VCaP (cell line): ENCODE measurements at regions not wholly inside any gene's neighbourhood (a gene's known extent, or its start where the extent isn't known, plus 50 kb on each side); places are given as distances from the start of the nearest gene placed in this dataset.

Experiments
- H3K27ac ChIP-seq: fragments of 450-650 bp; 2 replicates; pipeline ENCODE4 v1.5.1; 2017
- TF ChIP-seq, protein P1 (sequence below): fragments of 450-650 bp; conservative IDR thresholded peaks from 2 replicates; pipeline ENCODE4 v1.5.1; 2017; ENCODE audit warnings: mild to moderate bottlenecking, moderate library complexity

DNA sequence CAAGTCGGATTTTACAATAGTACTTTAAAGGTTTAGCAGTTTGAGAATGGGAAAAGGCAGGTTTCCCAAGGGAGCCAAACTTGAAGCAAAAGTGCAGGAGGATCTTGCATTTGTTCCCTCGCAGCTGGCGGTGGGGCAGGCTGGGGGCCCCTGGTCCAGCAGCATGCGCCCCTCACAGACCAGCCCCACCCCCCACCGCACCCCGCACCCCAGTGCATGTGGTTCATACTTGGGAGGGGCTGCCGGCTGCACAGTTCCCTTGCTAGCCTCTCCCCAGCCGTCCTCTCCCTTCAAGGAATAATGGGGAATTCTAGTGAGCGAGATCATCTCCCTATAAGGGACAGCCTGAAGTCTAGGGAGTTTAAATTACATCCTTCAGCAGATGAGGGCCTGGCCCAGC is 273.1 kb upstream of the IRX2 start:
- TF ChIP-seq, protein P1, sequence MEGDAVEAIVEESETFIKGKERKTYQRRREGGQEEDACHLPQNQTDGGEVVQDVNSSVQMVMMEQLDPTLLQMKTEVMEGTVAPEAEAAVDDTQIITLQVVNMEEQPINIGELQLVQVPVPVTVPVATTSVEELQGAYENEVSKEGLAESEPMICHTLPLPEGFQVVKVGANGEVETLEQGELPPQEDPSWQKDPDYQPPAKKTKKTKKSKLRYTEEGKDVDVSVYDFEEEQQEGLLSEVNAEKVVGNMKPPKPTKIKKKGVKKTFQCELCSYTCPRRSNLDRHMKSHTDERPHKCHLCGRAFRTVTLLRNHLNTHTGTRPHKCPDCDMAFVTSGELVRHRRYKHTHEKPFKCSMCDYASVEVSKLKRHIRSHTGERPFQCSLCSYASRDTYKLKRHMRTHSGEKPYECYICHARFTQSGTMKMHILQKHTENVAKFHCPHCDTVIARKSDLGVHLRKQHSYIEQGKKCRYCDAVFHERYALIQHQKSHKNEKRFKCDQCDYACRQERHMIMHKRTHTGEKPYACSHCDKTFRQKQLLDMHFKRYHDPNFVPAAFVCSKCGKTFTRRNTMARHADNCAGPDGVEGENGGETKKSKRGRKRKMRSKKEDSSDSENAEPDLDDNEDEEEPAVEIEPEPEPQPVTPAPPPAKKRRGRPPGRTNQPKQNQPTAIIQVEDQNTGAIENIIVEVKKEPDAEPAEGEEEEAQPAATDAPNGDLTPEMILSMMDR, result no peak
- H3K27ac ChIP-seq, result no peak overlapping the region

DNA sequence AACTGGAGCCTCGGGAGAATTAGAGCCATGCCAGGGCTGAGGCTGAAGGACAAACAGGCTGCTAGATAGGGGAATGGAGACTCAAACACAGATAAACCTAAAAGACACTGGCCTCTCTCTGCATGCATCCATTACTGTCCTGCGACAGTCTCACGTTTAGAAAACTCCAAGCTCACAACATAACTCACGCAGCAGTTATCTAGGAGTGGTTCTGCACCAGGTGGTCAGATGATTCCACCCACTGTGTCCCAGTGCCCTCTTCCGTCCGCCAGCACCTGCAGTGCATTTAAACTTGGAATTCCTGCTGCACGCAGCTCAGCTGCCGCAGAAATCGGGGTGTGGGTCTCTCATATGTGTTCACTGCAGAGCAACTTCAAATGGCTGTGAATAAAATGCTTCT is 272.6 kb upstream of the IRX2 start:
- H3K27ac ChIP-seq, result no peak overlapping the region
- TF ChIP-seq, protein P1, result no peak

DNA sequence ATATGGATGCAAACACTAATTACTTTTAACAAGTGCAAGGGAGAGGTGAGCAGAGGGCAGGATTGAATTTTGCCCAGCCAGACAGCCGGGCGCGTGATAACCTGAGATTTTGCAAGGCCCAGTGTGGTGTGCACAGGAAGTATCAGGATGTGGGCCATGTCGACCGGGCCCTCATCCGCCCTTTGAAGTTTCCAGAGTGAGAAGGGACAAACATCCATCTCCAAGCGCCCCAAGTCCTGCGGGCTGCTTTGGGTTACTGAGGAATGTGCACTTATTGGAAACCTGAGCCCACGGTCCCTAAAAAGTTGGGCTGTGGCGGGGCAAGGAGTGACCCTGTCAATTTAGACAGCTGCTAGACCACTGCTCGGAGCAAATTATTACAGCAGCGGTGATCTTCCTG is 272.2 kb upstream of the IRX2 start:
- no peak overlapping the region for H3K27ac ChIP-seq
- TF ChIP-seq, protein P1, result no peak

DNA sequence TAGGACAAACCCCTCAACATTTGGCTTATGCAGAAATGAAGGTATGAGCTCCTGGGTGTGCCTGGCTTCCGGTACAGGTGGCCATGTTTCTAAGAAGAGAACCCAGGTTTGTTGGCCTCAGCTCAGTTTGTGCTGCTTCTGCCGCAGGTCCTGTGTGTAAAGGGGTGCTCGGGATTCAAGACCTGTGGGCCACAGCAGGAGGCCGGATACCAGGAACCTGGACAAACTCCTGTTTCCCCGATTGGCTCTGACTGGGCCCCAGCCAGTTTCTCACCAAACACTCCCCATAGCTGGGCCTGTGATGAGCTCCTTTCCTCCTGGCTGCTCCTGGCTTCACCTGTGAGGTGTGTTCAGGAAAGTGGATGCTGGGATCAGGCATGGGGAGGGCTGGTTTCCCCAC is 271.2 kb upstream of the IRX2 start:
- TF ChIP-seq, protein P1, result no peak
- no peak overlapping the region for H3K27ac ChIP-seq

DNA sequence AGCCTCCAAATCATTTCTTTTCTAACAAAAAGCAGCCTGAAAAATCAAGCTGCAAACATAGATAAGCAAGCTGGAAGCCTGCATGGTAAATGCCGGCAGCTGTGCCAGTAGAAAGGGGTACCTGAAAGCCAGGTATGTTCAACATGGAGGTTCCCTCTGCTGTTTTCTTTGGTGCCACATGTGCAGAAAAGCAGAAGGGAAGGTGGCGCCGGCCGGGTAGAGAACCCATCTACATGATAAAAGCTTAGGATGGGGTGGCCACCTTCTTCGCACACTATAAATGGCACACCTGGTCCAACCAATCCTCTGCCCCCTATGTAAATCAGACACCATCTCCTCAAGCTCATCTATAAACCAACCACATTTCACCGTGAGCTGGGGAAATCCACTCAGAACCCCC is 268.9 kb upstream of the IRX2 start:
- TF ChIP-seq, protein P1, result no peak
- H3K27ac ChIP-seq, result no peak overlapping the region

DNA sequence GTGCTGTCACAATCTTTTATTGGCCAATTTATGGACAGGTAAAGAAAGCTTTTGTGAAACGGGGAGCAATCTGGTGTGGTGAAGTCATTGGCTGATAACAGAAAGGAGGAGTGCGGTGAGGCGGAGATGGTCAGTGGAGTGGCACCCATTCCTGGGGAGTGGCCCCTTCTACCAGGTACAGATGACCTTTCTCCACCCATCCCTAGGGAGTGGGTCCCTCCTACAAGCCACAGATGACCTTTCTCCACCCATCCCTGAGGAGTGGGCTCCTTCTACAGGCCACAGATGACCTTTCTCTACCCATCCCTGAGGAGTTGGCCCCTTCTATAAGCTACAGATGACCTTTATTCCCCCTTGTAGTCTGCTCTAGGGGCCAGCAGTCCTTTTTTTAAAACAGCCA is 267.6 kb upstream of the IRX2 start:
- TF ChIP-seq, protein P1, result no peak
- no peak overlapping the region for H3K27ac ChIP-seq

DNA sequence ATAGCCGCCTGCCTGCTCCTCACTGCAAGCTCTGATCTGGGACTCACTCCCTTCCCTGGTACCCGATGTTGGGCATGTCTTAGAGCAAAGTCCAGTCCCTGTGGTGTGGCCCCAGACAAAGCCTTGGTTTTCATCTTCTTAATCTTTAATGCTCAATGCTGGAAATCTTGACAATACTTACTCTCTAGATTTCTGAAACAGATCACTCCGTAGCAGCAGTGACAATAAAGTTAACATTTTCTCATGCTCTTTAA is 260.2 kb upstream of the IRX2 start:
- H3K27ac ChIP-seq, result no peak overlapping the region
- TF ChIP-seq, protein P1, result no peak
